OCI-LY3 (cell line): ENCODE measurements at regions not wholly inside any gene's neighbourhood (a gene's known extent, or its start where the extent isn't known, plus 50 kb on each side); places are given as distances from the start of the nearest gene placed in this dataset.
"Not testable (repeated sequence)": the region's sequence is repeated elsewhere in the genome, so short reads cannot be mapped to it uniquely, and the experiment has no call there.

Experiments
- H2AFZ ChIP-seq: fragments of 200-600, 300-600 bp; shearing (Covaris generic); 2 replicates; pipeline ENCODE4 v1.6.0; 2014; ENCODE audit warnings: antibody characterized with exemption, low read depth, low read length
- H3K27ac ChIP-seq: fragments of 200-600, 300-600 bp; sonication (generic); 2 replicates; pipeline ENCODE4 v1.5.1; 2014; ENCODE audit warnings: mild to moderate bottlenecking, low read length, moderate library complexity, mixed read lengths
- H3K27me3 ChIP-seq: fragments of 200-600, 300-600 bp; sonication (generic); 2 replicates; pipeline ENCODE4 v1.6.1; 2014; ENCODE audit warnings: low read depth, low read length, mixed read lengths
- H3K36me3 ChIP-seq: fragments of 200-600, 300-600 bp; sonication (generic); replicated peaks from 2 replicates; pipeline ENCODE3; 2014; ENCODE audit warnings: low read depth, low read length, mixed read lengths
- H3K4me1 ChIP-seq: fragments of 300-600, 200-600 bp; sonication (generic); 2 replicates; pipeline ENCODE4 v1.6.1; 2014; ENCODE audit warnings: low read length, mixed read lengths
- H3K4me2 ChIP-seq: fragments of 200-600, 300-600 bp; sonication (generic); 2 replicates; pipeline ENCODE4 v1.6.1; 2014; ENCODE audit warnings: low read length, mixed read lengths
- H3K4me3 ChIP-seq: fragments of 300-600, 200-600 bp; sonication (generic); 2 replicates; pipeline ENCODE4 v1.5.1; 2014; ENCODE audit warnings: antibody characterized with exemption, mild to moderate bottlenecking, low read length, moderate library complexity
- H3K79me2 ChIP-seq: fragments of 300-600, 200-600 bp; shearing (Covaris generic); 2 replicates; pipeline ENCODE4 v1.6.1; 2014; ENCODE audit warnings: mild to moderate bottlenecking, low read length, mixed read lengths
- H3K9ac ChIP-seq: fragments of 300-600, 200-600 bp; shearing (Covaris generic); 2 replicates; pipeline ENCODE4 v1.6.0; 2014; ENCODE audit warnings: mild to moderate bottlenecking, low read length, moderate library complexity
- H3K9me3 ChIP-seq: fragments of 200-600, 300-600 bp; shearing (Covaris generic); 2 replicates; pipeline ENCODE4 v1.6.1; 2014; ENCODE audit warnings: low read length, mixed read lengths; ENCODE audit not compliant: insufficient read depth
- H4K20me1 ChIP-seq: fragments of 200-600, 300-600 bp; sonication (generic); 2 replicates; pipeline ENCODE4 v1.6.1; 2016; ENCODE audit warnings: low read length, mixed read lengths; ENCODE audit not compliant: insufficient read depth
- EZH2phosphoT487 ChIP-seq: fragments of 200-600 bp; shearing (Covaris generic); IDR thresholded peaks from 2 replicates; pipeline ENCODE4 v1.6.1; 2018; ENCODE audit warnings: antibody characterized with exemption, mixed run types, low read depth
- TF ChIP-seq, protein P1 (sequence below): fragments of 200-600, 300-600 bp; sonication (generic); IDR thresholded peaks from 2 replicates; pipeline ENCODE4 v1.5.1; 2014; ENCODE audit warnings: antibody characterized with exemption, low read length, low read depth

DNA sequence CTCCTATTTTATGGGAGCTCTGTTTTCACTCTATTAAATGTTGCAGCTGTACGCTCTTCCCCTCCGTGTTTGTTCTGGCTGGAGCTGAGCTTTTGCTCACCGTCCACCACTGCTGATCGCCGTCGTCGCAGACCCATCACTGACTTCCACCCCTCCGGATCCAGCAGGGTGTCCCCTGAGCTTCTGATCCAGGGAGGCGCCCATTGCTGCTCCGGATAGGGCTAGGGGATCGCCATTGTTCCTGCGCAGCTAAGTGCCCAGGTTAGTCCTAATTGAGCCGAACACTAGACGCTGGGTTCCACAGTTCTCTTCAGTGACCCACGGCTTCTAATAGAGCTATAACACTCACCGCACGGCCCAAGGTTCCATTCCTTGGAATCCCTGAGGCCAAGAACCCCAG, 96.2 kb upstream of the PRDM9 start:
- H2AFZ ChIP-seq = no peak overlapping the region
- H3K9ac ChIP-seq = no peak overlapping the region
- no peaks in the 10 kb centered on the region for H3K79me2 ChIP-seq
- H3K4me1 ChIP-seq = no peaks in the 10 kb centered on the region
- no peak overlapping the region for H3K4me3 ChIP-seq
- H4K20me1 ChIP-seq = no peaks in the 10 kb centered on the region
- no peak for TF ChIP-seq EZH2phosphoT487
- TF ChIP-seq, protein P1, sequence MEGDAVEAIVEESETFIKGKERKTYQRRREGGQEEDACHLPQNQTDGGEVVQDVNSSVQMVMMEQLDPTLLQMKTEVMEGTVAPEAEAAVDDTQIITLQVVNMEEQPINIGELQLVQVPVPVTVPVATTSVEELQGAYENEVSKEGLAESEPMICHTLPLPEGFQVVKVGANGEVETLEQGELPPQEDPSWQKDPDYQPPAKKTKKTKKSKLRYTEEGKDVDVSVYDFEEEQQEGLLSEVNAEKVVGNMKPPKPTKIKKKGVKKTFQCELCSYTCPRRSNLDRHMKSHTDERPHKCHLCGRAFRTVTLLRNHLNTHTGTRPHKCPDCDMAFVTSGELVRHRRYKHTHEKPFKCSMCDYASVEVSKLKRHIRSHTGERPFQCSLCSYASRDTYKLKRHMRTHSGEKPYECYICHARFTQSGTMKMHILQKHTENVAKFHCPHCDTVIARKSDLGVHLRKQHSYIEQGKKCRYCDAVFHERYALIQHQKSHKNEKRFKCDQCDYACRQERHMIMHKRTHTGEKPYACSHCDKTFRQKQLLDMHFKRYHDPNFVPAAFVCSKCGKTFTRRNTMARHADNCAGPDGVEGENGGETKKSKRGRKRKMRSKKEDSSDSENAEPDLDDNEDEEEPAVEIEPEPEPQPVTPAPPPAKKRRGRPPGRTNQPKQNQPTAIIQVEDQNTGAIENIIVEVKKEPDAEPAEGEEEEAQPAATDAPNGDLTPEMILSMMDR = no peak
- H3K27me3 ChIP-seq = no peaks in the 10 kb centered on the region
- no peaks in the 10 kb centered on the region for H3K9me3 ChIP-seq
- H3K4me2 ChIP-seq = no peak overlapping the region
- no peaks in the 10 kb centered on the region for H3K36me3 ChIP-seq
- H3K27ac ChIP-seq = no peak overlapping the region

- not testable (repeated sequence) for H3K4me3 ChIP-seq, H3K27ac ChIP-seq, H4K20me1 ChIP-seq, H3K9me3 ChIP-seq, H3K9ac ChIP-seq, H3K79me2 ChIP-seq, H3K4me2 ChIP-seq, H3K27me3 ChIP-seq, H2AFZ ChIP-seq, H3K4me1 ChIP-seq, H3K36me3 ChIP-seq
These were observed 96.6 kb upstream of the PRDM9 start for GRCh38 chr5:23410775-23411174.

DNA sequence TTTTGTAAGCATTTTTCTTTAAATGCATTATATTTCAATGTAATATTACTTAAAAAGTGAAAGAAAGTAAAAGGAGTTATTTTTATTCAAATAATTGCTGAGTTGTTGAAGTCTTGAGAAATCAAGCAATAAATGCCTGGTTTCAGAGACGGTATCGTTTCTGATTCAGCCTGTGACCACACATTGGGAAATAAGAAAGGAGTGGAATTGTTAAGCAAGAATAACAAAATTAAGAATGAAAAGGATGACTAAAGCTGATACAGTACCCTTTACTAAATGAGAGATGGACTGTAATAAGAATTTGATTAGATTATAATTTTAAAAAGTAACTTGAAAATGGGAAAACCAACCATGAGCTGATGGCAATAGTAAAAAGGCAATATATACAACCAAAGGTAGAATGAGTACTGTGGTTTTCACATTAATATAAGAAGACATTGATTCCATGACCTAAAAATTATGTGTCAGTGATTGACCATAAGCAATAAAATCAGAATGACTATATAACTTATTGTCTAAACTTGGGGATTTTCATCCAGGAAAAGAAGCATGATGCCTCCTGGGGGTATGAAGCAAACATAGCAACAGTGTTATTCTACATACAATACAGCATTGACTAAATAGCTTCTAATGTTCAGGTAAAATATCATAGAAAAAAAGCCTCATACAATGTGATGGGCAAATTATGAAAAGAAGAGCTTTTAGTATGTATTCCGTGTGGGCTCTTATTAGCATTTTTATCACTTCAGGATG, 101.9 kb upstream of the PRDM9 start:
- Histone ChIP-seq H3K9me3 (no peaks in the 10 kb centered on the region), H2AFZ (no peak overlapping the region), H4K20me1 (no peaks in the 10 kb centered on the region), H3K9ac (no peak overlapping the region), H3K4me2 (no peak overlapping the region), H3K79me2 (no peaks in the 10 kb centered on the region), H3K27me3 (no peaks in the 10 kb centered on the region), H3K4me3 (no peak overlapping the region), H3K4me1 (no peaks in the 10 kb centered on the region), H3K36me3 (no peaks in the 10 kb centered on the region), H3K27ac (no peak overlapping the region)
- no peak for TF ChIP-seq EZH2phosphoT487
- TF ChIP-seq, protein P1 = no peak

GRCh38 chr5:23402585-23402984, 104.8 kb upstream of the PRDM9 start:
- no peaks in the 10 kb centered on the region for H3K4me1 ChIP-seq
- H4K20me1 ChIP-seq = no peaks in the 10 kb centered on the region
- H3K4me2 ChIP-seq = no peak overlapping the region
- no peaks in the 10 kb centered on the region for H3K27me3 ChIP-seq
- no peak for TF ChIP-seq EZH2phosphoT487
- TF ChIP-seq, protein P1 = no peak
- H3K27ac ChIP-seq = no peak overlapping the region
- no peaks in the 10 kb centered on the region for H3K36me3 ChIP-seq
- no peak overlapping the region for H2AFZ ChIP-seq
- H3K4me3 ChIP-seq = no peak overlapping the region
- H3K79me2 ChIP-seq = no peaks in the 10 kb centered on the region
- H3K9ac ChIP-seq = no peak overlapping the region
- no peaks in the 10 kb centered on the region for H3K9me3 ChIP-seq
